Activated CD8-positive, alpha-beta memory T cell treated with anti-CD3 and anti-CD28 coated beads, Interleukin-2, amount 10 ng/mL, durations not matched to agents 7 days and 5 days (primary cell): ENCODE measurements at regions not wholly inside any gene's neighbourhood (a gene's known extent, or its start where the extent isn't known, plus 50 kb on each side); places are given as distances from the start of the nearest gene placed in this dataset.

Experiments used
- ATAC-seq: fragments of 150-1000 bp; cut with Tn5 transposase; one replicate; pipeline ENCODE4 v1.10.0; 2021; ENCODE audit warnings: moderate library complexity
- CTCF ChIA-PET: fragments of 350-600 bp; sonication (Branson Sonifier 250); formaldehyde crosslinking; loops from one replicate; lab custom pipeline; 2021; ENCODE audit warnings: antibody characterized with exemption; lab: Charles Lee
- DNase-seq: peaks from one replicate; pipeline ENCODE4 v3.0.0-alpha.2; 2020
- H3K27ac Mint-ChIP-seq: one replicate; pipeline ENCODE4 v1.8.0; 2021; ENCODE audit warnings: mild to moderate bottlenecking, mixed read lengths
- H3K27me3 Mint-ChIP-seq: one replicate; pipeline ENCODE4 v1.8.0; 2021; ENCODE audit warnings: mixed read lengths
- H3K36me3 Mint-ChIP-seq: one replicate; pipeline ENCODE4 v1.8.0; 2021; ENCODE audit warnings: mild to moderate bottlenecking, mixed read lengths
- H3K4me1 Mint-ChIP-seq: one replicate; pipeline ENCODE4 v1.8.0; 2021; ENCODE audit warnings: mixed read lengths
- H3K4me3 Mint-ChIP-seq: one replicate; pipeline ENCODE4 v1.8.0; 2021; ENCODE audit warnings: mild to moderate bottlenecking, moderate library complexity, mixed read lengths
- H3K9me3 Mint-ChIP-seq: one replicate; pipeline ENCODE4 v1.8.0; 2022; ENCODE audit warnings: low read depth, mixed read lengths

GRCh38 chr17:71682174-71682494 is 438.7 kb upstream of the SOX9 start:
- Mint-ChIP-seq H3K27ac (no peak overlapping the region), H3K4me1 (no peaks in the 10 kb centered on the region), H3K36me3 (no peaks in the 10 kb centered on the region), H3K9me3 (peaks cover 8% of the 10 kb centered on the region), H3K4me3 (no peak overlapping the region), H3K27me3 (no peaks in the 10 kb centered on the region)
- no peak for DNase-seq
- CTCF ChIA-PET, result no interaction called here
- ATAC-seq, result no peak

DNA sequence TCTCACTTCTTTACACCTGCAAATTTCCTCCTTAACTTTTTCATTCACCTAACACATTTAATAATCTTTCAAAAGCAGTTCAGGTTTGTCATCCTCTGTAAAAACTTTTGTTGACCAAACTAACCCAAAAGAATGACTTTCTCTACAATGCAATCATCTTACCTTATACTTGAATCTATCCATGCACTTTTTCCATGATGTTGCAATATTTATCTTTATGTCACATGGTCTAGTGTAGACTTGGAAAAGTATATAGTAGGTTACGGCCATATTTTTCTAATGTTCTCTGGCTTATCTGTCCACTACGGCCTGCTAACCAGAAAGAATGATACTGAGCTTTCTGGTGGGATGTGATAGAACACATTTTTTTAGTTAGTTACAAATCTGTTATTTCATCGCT is 431.0 kb upstream of the SOX9 start:
- Mint-ChIP-seq H3K27me3 (no peaks in the 10 kb centered on the region), H3K36me3 (no peaks in the 10 kb centered on the region), H3K4me1 (no peaks in the 10 kb centered on the region), H3K27ac (no peak overlapping the region), H3K4me3 (no peak overlapping the region), H3K9me3 (peaks cover 5% of the 10 kb centered on the region)
- CTCF ChIA-PET, result no interaction called here
- no peak for ATAC-seq
- DNase-seq, result no peak

- DNase-seq, result no peak
- Mint-ChIP-seq H3K36me3 (no peaks in the 10 kb centered on the region), H3K9me3 (peaks cover 12% of the 10 kb centered on the region), H3K27ac (no peak overlapping the region), H3K4me3 (no peak overlapping the region), H3K4me1 (no peaks in the 10 kb centered on the region), H3K27me3 (no peaks in the 10 kb centered on the region)
- no peak for ATAC-seq
- CTCF ChIA-PET, result no interaction called here
These were observed 420.9 kb upstream of the SOX9 start for GRCh38 chr17:71699907-71700306.

DNA sequence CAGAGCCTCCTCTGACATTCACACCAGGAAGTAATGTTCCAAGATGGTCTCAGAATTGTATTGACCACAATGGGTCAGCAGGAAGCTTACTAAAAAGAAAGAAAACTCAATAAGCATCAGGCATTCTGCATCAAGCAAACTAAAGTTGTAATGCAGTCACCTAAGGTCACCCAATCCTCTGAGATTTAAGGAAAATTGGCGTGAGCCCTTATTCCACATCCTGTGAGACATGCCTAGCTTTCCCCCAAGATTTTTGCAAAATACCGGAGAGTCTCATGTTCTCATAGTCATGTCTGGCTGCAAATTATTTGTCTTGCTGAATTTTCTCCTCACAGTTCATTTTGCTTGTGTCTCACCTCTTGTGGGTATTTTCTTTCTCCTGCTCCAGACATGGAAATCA is 417.1 kb upstream of the SOX9 start:
- Mint-ChIP-seq H3K9me3 (peaks cover 10% of the 10 kb centered on the region), H3K4me3 (no peak overlapping the region), H3K27me3 (no peaks in the 10 kb centered on the region), H3K36me3 (no peaks in the 10 kb centered on the region), H3K4me1 (no peaks in the 10 kb centered on the region), H3K27ac (no peak overlapping the region)
- no peak for ATAC-seq
- no peak for DNase-seq
- CTCF ChIA-PET, result no interaction called here

DNA sequence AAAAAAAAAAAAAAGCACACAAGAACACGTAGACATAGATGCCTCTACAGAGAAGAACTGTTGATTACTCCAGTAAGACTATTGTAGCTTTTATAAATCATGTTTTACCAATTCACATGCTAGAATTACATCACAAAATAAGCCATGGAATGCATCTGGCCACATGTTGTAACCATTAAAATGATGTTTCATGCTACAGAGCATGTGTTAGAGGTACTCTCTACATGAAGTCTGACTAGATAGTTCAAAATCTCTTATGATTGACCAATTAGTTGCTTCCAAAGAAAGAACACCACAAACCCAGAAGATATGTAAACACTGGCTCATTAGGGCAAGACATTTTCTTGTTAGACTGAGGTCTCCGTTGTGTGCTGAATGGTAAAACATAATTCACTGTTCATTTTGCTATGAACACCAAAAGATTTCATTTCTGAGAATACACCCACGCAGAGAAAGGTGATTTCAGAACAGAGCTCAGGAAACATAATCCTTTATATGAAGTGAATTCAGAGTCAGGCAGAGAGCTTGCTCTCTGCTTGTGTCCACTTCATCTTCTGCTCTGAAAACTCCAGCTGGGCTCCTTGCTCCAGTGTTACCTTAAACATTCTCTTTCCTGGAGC is 411.4 kb upstream of the SOX9 start:
- CTCF ChIA-PET, result no interaction called here
- Mint-ChIP-seq H3K27me3 (no peaks in the 10 kb centered on the region), H3K4me1 (no peaks in the 10 kb centered on the region), H3K27ac (no peak overlapping the region), H3K4me3 (no peak overlapping the region), H3K36me3 (no peaks in the 10 kb centered on the region), H3K9me3 (peaks cover 5% of the 10 kb centered on the region)
- DNase-seq (no peak), ATAC-seq (no peak)

DNA sequence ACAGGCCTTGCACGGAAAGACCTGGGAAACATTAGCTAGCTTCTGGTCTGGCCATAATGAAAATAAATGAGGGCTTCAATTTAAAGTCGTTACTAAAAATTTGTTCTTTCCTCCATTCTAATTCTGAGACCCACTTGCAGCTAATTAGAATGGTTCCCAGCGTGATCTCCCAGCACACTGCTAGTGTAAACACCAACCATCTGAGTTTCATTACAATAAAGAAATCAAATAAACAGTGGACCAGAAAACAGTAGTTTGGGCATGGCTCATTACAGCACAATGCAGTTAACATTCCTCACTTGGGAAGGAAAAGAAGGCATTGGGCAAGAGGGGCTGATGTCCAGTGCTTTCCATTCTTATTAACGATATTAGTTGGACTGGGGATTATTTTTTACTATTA is 410.9 kb upstream of the SOX9 start:
- no peak for DNase-seq
- H3K27ac Mint-ChIP-seq, result no peak overlapping the region
- ATAC-seq, result no peak
- CTCF ChIA-PET, result no interaction called here
- H3K27me3 Mint-ChIP-seq, result no peaks in the 10 kb centered on the region
- H3K4me3 Mint-ChIP-seq, result no peak overlapping the region
- no peaks in the 10 kb centered on the region for H3K4me1 Mint-ChIP-seq
- H3K9me3 Mint-ChIP-seq, result peaks cover 3% of the 10 kb centered on the region
- H3K36me3 Mint-ChIP-seq, result no peaks in the 10 kb centered on the region

DNA sequence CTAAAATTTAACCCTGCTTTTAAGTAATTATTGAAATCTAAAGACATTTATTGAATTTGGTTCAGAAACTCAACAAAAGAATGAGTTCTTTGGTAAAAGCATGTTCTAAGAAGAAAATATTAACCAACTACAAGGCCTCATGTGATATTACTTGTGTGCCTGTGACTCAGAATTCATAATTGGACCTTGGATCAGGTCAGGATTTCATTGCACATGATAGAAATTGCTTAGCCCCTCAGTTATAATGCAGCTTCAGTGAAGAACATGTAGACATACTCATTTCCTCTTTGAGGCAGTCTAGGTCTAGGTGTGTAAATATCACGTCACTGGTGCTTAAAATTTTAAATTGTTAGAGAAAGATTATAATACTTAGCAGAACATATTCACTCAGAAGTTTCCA is 410.0 kb upstream of the SOX9 start:
- CTCF ChIA-PET, result no interaction called here
- DNase-seq, result no peak
- H3K4me3 Mint-ChIP-seq, result no peak overlapping the region
- H3K9me3 Mint-ChIP-seq, result peaks cover 3% of the 10 kb centered on the region
- no peak overlapping the region for H3K27ac Mint-ChIP-seq
- H3K27me3 Mint-ChIP-seq, result no peaks in the 10 kb centered on the region
- ATAC-seq, result no peak
- no peaks in the 10 kb centered on the region for H3K4me1 Mint-ChIP-seq
- H3K36me3 Mint-ChIP-seq, result no peaks in the 10 kb centered on the region

DNA sequence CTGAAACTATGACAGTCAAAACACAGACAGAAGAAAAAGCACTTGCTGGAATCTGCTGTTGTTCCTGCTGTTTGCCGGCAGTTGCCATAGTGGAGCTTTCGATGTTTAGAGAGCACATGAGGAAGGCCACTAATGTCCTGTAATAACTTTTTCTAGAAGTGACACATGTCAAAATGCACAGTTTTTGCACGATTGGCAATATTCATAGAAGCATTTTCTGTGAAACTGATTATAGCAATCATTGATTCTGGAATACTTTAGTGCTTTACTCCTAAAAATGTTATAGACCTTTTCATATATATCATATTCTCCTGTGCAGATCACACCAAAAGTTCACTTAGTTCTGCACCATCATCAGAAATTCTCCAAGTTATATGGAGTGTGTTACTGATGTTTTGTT is 407.0 kb upstream of the SOX9 start:
- CTCF ChIA-PET, result no interaction called here
- Mint-ChIP-seq H3K27ac (no peak overlapping the region), H3K4me3 (no peak overlapping the region)

GRCh38 chr17:71724339-71724738 is 396.5 kb upstream of the SOX9 start:
- Mint-ChIP-seq H3K4me3 (no peak overlapping the region), H3K27ac (no peak overlapping the region)
- CTCF ChIA-PET, result no interaction called here

More for the DNA sequence above, 407.0 kb upstream of the SOX9 start:
- Mint-ChIP-seq H3K4me1 (no peaks in the 10 kb centered on the region), H3K27me3 (no peaks in the 10 kb centered on the region), H3K9me3 (peaks cover 2% of the 10 kb centered on the region), H3K36me3 (no peaks in the 10 kb centered on the region)
- DNase-seq (no peak), ATAC-seq (no peak)

DNA sequence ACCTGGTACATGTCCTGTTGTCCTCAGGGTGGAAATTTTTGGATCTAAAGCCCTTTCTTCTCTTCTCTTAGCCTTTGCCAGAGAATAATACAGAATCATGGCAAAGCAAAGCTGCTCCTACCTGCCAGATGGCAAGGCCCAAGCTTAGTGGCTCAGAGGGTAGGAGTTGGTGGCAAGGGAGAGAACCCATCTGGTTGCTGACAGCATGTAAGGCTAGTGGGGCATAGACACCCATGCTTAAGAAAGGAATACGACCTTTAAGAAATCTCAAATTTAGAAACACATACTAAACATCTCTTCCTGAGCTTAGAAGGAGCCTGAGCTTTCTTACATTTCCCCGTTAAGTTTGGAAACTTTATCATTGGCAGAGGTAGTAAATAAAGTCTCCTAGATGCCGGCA is 395.0 kb upstream of the SOX9 start:
- H3K4me1 Mint-ChIP-seq, result no peaks in the 10 kb centered on the region
- H3K27ac Mint-ChIP-seq, result no peak overlapping the region
- CTCF ChIA-PET, result no interaction called here
- no peaks in the 10 kb centered on the region for H3K27me3 Mint-ChIP-seq
- H3K36me3 Mint-ChIP-seq, result no peaks in the 10 kb centered on the region
- ATAC-seq (no peak), DNase-seq (no peak)
- H3K4me3 Mint-ChIP-seq, result no peak overlapping the region
- H3K9me3 Mint-ChIP-seq, result peaks cover 5% of the 10 kb centered on the region

More at GRCh38 chr17:71724339-71724738, 396.5 kb upstream of the SOX9 start:
- DNase-seq, result no peak
- no peak for ATAC-seq
- Mint-ChIP-seq H3K27me3 (no peaks in the 10 kb centered on the region), H3K36me3 (no peaks in the 10 kb centered on the region), H3K9me3 (peaks cover 5% of the 10 kb centered on the region), H3K4me1 (no peaks in the 10 kb centered on the region)

DNA sequence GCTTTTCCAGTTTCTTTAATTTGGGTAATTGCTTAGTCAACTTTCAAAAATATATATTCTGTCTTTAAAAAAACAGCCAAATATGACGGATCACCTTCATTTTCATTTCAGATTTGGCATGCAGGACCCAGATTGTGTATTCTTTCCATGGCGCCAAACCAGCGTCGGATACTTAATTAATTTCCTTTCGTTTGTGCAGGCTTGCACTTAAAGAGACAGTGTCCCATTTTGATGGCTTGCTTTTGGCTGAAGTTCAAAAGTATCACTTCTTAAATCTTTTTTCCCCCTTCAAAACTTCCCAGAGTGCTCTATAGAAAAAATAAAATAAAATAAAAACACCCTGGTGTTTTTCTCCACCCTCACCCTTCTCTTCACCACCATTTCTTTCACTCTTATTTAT is 394.5 kb upstream of the SOX9 start:
- DNase-seq, result no peak
- H3K27ac Mint-ChIP-seq, result no peak overlapping the region
- CTCF ChIA-PET, result interaction anchor here (0.6 kb wide), 1 partner anchor 523 kb away, joined by 3 read pairs; no protein-coding TSS in a partner anchor
- H3K4me3 Mint-ChIP-seq, result no peak overlapping the region
- no peak for ATAC-seq
- no peaks in the 10 kb centered on the region for H3K36me3 Mint-ChIP-seq
- H3K4me1 Mint-ChIP-seq, result no peaks in the 10 kb centered on the region
- no peaks in the 10 kb centered on the region for H3K27me3 Mint-ChIP-seq
- peaks cover 5% of the 10 kb centered on the region for H3K9me3 Mint-ChIP-seq

GRCh38 chr17:71727292-71727691 is 393.5 kb upstream of the SOX9 start:
- ATAC-seq, result no peak
- Mint-ChIP-seq H3K27me3 (no peaks in the 10 kb centered on the region), H3K27ac (no peak overlapping the region), H3K4me3 (no peak overlapping the region), H3K36me3 (no peaks in the 10 kb centered on the region), H3K4me1 (no peaks in the 10 kb centered on the region), H3K9me3 (peaks cover 5% of the 10 kb centered on the region)
- CTCF ChIA-PET, result no interaction called here
- no peak for DNase-seq

- no peak overlapping the region for H3K27ac Mint-ChIP-seq
- DNase-seq, result no peak
- no peaks in the 10 kb centered on the region for H3K27me3 Mint-ChIP-seq
- no peak overlapping the region for H3K4me3 Mint-ChIP-seq
- no peaks in the 10 kb centered on the region for H3K4me1 Mint-ChIP-seq
- CTCF ChIA-PET, result no interaction called here
- peaks cover 5% of the 10 kb centered on the region for H3K9me3 Mint-ChIP-seq
- no peaks in the 10 kb centered on the region for H3K36me3 Mint-ChIP-seq
- no peak for ATAC-seq
These were observed 393.1 kb upstream of the SOX9 start for GRCh38 chr17:71727723-71728122.

- Mint-ChIP-seq H3K9me3 (peaks cover 3% of the 10 kb centered on the region), H3K27ac (no peak overlapping the region), H3K36me3 (no peaks in the 10 kb centered on the region), H3K4me1 (no peaks in the 10 kb centered on the region), H3K4me3 (no peak overlapping the region), H3K27me3 (no peaks in the 10 kb centered on the region)
- ATAC-seq, result no peak
- DNase-seq, result no peak
- CTCF ChIA-PET, result no interaction called here
These were observed 389.9 kb upstream of the SOX9 start for GRCh38 chr17:71730871-71731270.

- H3K9me3 Mint-ChIP-seq, result peaks cover 4% of the 10 kb centered on the region
- no peaks in the 10 kb centered on the region for H3K27me3 Mint-ChIP-seq
- H3K4me3 Mint-ChIP-seq, result no peak overlapping the region
- no peaks in the 10 kb centered on the region for H3K4me1 Mint-ChIP-seq
- no peak overlapping the region for H3K27ac Mint-ChIP-seq
- CTCF ChIA-PET, result no interaction called here
- ATAC-seq (no peak), DNase-seq (no peak)
- no peaks in the 10 kb centered on the region for H3K36me3 Mint-ChIP-seq
These were observed 384.9 kb upstream of the SOX9 start for GRCh38 chr17:71735893-71736292.
